SK-N-SH treated with all-trans-retinoic acid at 6 μM for 48 hours (cell line): ENCODE measurements at regions not wholly inside any gene's neighbourhood (a gene's known extent, or its start where the extent isn't known, plus 50 kb on each side); places are given as distances from the start of the nearest gene placed in this dataset.

ENCODE experiments used
- ATAC-seq: fragments of 200-7000 bp; cut with Tn5 transposase; 3 replicates; pipeline ENCODE4 v1.9.1; 2020; ENCODE audit warnings: mild to moderate bottlenecking, moderate library complexity
- BACH2 ChIP-seq: fragments of 250-450 bp; sonication (Bioruptor Pico); IDR thresholded peaks from 2 replicates; pipeline ENCODE4 v1.9.0; 2021; ENCODE audit warnings: mild to moderate bottlenecking, borderline replicate concordance
- CSDC2 ChIP-seq: fragments of 250-450 bp; sonication (Bioruptor Pico); IDR thresholded peaks from 2 replicates; pipeline ENCODE4 v1.5.0; 2020; ENCODE audit warnings: mild to moderate bottlenecking, moderate library complexity
- ESRRG ChIP-seq: fragments of 250-450 bp; sonication (Bioruptor Pico); IDR thresholded peaks from 2 replicates; pipeline ENCODE4 v1.6.1; 2021; ENCODE audit warnings: mild to moderate bottlenecking
- GLIS3 ChIP-seq: fragments of 250-450 bp; sonication (Bioruptor Pico); IDR thresholded peaks from 2 replicates; pipeline ENCODE4 v1.5.0; 2020; ENCODE audit warnings: mild to moderate bottlenecking, moderate library complexity
- ISL1 ChIP-seq: fragments of 250-450 bp; sonication (Bioruptor Pico); IDR thresholded peaks from 2 replicates; pipeline ENCODE4 v2.1.2; 2022; ENCODE audit warnings: mild to moderate bottlenecking, moderate library complexity
- OSR1 ChIP-seq: fragments of 250-450 bp; sonication (Bioruptor Pico); IDR thresholded peaks from 2 replicates; pipeline ENCODE4 v1.8.0; 2022; ENCODE audit warnings: moderate library complexity, mild to moderate bottlenecking, inconsistent platforms
- PPARA ChIP-seq: fragments of 250-450 bp; sonication (Bioruptor Pico); IDR thresholded peaks from 2 replicates; pipeline ENCODE4 v1.5.0; 2020; ENCODE audit warnings: mild to moderate bottlenecking, borderline replicate concordance
- RARB ChIP-seq: fragments of 250-450 bp; sonication (Bioruptor Pico); IDR thresholded peaks from 2 replicates; pipeline ENCODE4 v1.8.0; 2021; ENCODE audit warnings: mild to moderate bottlenecking, moderate library complexity
- TCF4 ChIP-seq: fragments of 250-450 bp; sonication (Bioruptor Pico); IDR thresholded peaks from 2 replicates; pipeline ENCODE4 v1.8.0; 2021; ENCODE audit warnings: mild to moderate bottlenecking, moderate library complexity, borderline replicate concordance
- TOX ChIP-seq: fragments of 250-450 bp; sonication (Bioruptor Pico); IDR thresholded peaks from 2 replicates; pipeline ENCODE4 v1.8.0; 2021; ENCODE audit warnings: mild to moderate bottlenecking, moderate library complexity, borderline replicate concordance
- ZC3H10 ChIP-seq: fragments of 250-450 bp; sonication (Bioruptor Pico); IDR thresholded peaks from 2 replicates; pipeline ENCODE4 v1.5.1; 2021; ENCODE audit warnings: mild to moderate bottlenecking, moderate library complexity
- ZFP3 ChIP-seq: fragments of 250-450 bp; sonication (Bioruptor Pico); IDR thresholded peaks from 2 replicates; pipeline ENCODE4 v1.5.0; 2020; ENCODE audit warnings: mild to moderate bottlenecking, moderate library complexity
- ZNF565 ChIP-seq: fragments of 450-650 bp; formaldehyde crosslinking; conservative IDR thresholded peaks from 2 replicates; pipeline ENCODE4 v1.5.0; 2020; ENCODE audit warnings: low read depth, mild to moderate bottlenecking, moderate library complexity
- ZNF70 ChIP-seq: fragments of 450-650 bp; formaldehyde crosslinking; IDR thresholded peaks from 2 replicates; pipeline ENCODE4 v1.5.0; 2020; ENCODE audit warnings: mild to moderate bottlenecking, moderate library complexity
- ZNF8 ChIP-seq: fragments of 450-650 bp; formaldehyde crosslinking; IDR thresholded peaks from 2 replicates; pipeline ENCODE4 v1.5.0; 2020; ENCODE audit warnings: mild to moderate bottlenecking, moderate library complexity
- TF ChIP-seq, protein P1 (sequence below): fragments of 250-450 bp; sonication (Bioruptor Pico); IDR thresholded peaks from 2 replicates; pipeline ENCODE4 v1.8.0; 2020; ENCODE audit warnings: mild to moderate bottlenecking, moderate library complexity, borderline replicate concordance
- TF ChIP-seq, protein P2 (sequence below): fragments of 250-450 bp; sonication (Bioruptor Pico); IDR thresholded peaks from 2 replicates; pipeline ENCODE4 v1.5.1; 2021; ENCODE audit warnings: mild to moderate bottlenecking, moderate library complexity
- TF ChIP-seq, protein P3 (sequence below): fragments of 250-450 bp; sonication (Bioruptor Pico); IDR thresholded peaks from 2 replicates; pipeline ENCODE4 v1.8.0; 2021; ENCODE audit warnings: low read depth, mild to moderate bottlenecking, moderate library complexity, borderline replicate concordance
- TF ChIP-seq, protein P4 (sequence below): fragments of 250-450 bp; sonication (Bioruptor Pico); IDR thresholded peaks from 2 replicates; pipeline ENCODE4 v1.5.0; 2020; ENCODE audit warnings: mild to moderate bottlenecking, moderate library complexity
- TF ChIP-seq, protein P5 (sequence below): fragments of 250-450 bp; sonication (Bioruptor Pico); IDR thresholded peaks from 2 replicates; pipeline ENCODE4 v1.5.1; 2020; ENCODE audit warnings: low read depth, mild to moderate bottlenecking, moderate library complexity

DNA sequence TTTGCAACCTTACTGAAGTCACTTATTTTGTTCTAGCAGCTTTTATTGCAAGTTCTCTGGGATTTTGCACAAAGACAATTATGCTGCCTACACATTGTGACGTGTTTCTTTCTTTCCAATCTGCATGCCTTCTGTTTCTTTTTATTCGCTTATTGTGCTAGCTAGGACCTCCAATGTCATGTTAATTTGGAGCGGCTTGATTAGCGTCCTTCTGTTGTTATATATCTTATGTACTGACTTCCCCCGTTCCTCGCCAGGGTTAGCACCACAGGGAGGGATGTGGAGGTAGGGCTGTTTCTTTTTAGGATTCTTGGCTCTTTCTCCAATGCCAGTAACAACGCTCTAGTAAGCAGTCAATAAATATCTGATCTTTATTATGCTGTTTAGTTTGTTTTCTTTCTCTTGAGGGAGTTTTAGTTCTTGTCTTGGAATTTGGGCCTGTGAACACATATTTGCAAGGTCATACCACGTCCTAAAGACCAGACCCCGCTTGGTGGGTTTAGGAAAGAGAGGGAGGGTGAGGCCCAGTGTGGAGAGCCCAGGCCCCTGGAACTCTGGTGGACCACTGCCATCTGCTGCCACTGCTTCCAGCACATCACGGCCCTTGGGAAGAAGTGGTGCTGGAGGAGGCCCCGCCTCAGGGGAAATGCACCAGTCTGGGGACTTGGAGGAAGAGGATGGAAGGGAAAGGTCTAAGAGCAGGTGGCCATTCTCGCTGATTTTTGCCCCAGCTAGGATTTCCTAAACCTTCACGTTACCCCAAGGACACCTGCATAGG lies 129.1 kb downstream of the TRIML1 start:
- ATAC-seq: no peak
- TF ChIP-seq ZNF8 (CRISPR knock-in tag): no peak
- TF ChIP-seq RARB (CRISPR knock-in tag): no peak
- TF ChIP-seq, protein P1, sequence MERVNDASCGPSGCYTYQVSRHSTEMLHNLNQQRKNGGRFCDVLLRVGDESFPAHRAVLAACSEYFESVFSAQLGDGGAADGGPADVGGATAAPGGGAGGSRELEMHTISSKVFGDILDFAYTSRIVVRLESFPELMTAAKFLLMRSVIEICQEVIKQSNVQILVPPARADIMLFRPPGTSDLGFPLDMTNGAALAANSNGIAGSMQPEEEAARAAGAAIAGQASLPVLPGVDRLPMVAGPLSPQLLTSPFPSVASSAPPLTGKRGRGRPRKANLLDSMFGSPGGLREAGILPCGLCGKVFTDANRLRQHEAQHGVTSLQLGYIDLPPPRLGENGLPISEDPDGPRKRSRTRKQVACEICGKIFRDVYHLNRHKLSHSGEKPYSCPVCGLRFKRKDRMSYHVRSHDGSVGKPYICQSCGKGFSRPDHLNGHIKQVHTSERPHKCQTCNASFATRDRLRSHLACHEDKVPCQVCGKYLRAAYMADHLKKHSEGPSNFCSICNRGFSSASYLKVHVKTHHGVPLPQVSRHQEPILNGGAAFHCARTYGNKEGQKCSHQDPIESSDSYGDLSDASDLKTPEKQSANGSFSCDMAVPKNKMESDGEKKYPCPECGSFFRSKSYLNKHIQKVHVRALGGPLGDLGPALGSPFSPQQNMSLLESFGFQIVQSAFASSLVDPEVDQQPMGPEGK (CRISPR knock-in tag): no peak
- TF ChIP-seq ESRRG (CRISPR knock-in tag): no peak
- no peak for TF ChIP-seq TOX (CRISPR knock-in tag)
- no peak for TF ChIP-seq GLIS3
- TF ChIP-seq, protein P2, sequence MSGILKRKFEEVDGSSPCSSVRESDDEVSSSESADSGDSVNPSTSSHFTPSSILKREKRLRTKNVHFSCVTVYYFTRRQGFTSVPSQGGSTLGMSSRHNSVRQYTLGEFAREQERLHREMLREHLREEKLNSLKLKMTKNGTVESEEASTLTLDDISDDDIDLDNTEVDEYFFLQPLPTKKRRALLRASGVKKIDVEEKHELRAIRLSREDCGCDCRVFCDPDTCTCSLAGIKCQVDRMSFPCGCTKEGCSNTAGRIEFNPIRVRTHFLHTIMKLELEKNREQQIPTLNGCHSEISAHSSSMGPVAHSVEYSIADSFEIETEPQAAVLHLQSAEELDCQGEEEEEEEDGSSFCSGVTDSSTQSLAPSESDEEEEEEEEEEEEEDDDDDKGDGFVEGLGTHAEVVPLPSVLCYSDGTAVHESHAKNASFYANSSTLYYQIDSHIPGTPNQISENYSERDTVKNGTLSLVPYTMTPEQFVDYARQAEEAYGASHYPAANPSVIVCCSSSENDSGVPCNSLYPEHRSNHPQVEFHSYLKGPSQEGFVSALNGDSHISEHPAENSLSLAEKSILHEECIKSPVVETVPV (CRISPR knock-in tag): no peak
- TF ChIP-seq ISL1: no peak
- TF ChIP-seq CSDC2 (CRISPR knock-in tag): no peak
- TF ChIP-seq BACH2: no peak
- no peak for TF ChIP-seq OSR1
- no peak for TF ChIP-seq ZC3H10
- TF ChIP-seq, protein P3, sequence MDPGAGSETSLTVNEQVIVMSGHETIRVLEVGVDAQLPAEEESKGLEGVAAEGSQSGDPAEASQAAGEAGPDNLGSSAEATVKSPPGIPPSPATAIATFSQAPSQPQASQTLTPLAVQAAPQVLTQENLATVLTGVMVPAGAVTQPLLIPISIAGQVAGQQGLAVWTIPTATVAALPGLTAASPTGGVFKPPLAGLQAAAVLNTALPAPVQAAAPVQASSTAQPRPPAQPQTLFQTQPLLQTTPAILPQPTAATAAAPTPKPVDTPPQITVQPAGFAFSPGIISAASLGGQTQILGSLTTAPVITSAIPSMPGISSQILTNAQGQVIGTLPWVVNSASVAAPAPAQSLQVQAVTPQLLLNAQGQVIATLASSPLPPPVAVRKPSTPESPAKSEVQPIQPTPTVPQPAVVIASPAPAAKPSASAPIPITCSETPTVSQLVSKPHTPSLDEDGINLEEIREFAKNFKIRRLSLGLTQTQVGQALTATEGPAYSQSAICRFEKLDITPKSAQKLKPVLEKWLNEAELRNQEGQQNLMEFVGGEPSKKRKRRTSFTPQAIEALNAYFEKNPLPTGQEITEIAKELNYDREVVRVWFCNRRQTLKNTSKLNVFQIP (CRISPR knock-in tag): no peak
- TF ChIP-seq, protein P4, sequence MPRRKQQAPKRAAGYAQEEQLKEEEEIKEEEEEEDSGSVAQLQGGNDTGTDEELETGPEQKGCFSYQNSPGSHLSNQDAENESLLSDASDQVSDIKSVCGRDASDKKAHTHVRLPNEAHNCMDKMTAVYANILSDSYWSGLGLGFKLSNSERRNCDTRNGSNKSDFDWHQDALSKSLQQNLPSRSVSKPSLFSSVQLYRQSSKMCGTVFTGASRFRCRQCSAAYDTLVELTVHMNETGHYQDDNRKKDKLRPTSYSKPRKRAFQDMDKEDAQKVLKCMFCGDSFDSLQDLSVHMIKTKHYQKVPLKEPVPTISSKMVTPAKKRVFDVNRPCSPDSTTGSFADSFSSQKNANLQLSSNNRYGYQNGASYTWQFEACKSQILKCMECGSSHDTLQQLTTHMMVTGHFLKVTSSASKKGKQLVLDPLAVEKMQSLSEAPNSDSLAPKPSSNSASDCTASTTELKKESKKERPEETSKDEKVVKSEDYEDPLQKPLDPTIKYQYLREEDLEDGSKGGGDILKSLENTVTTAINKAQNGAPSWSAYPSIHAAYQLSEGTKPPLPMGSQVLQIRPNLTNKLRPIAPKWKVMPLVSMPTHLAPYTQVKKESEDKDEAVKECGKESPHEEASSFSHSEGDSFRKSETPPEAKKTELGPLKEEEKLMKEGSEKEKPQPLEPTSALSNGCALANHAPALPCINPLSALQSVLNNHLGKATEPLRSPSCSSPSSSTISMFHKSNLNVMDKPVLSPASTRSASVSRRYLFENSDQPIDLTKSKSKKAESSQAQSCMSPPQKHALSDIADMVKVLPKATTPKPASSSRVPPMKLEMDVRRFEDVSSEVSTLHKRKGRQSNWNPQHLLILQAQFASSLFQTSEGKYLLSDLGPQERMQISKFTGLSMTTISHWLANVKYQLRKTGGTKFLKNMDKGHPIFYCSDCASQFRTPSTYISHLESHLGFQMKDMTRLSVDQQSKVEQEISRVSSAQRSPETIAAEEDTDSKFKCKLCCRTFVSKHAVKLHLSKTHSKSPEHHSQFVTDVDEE: no peak
- no peak for TF ChIP-seq PPARA (CRISPR knock-in tag)
- TF ChIP-seq ZFP3: no peak
- no peak for TF ChIP-seq ZNF565 (CRISPR knock-in tag)
- no peak for TF ChIP-seq TCF4
- TF ChIP-seq, protein P5, sequence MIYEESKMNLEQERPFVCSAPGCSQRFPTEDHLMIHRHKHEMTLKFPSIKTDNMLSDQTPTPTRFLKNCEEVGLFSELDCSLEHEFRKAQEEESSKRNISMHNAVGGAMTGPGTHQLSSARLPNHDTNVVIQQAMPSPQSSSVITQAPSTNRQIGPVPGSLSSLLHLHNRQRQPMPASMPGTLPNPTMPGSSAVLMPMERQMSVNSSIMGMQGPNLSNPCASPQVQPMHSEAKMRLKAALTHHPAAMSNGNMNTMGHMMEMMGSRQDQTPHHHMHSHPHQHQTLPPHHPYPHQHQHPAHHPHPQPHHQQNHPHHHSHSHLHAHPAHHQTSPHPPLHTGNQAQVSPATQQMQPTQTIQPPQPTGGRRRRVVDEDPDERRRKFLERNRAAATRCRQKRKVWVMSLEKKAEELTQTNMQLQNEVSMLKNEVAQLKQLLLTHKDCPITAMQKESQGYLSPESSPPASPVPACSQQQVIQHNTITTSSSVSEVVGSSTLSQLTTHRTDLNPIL (CRISPR knock-in tag): no peak
- TF ChIP-seq ZNF70: no peak

DNA sequence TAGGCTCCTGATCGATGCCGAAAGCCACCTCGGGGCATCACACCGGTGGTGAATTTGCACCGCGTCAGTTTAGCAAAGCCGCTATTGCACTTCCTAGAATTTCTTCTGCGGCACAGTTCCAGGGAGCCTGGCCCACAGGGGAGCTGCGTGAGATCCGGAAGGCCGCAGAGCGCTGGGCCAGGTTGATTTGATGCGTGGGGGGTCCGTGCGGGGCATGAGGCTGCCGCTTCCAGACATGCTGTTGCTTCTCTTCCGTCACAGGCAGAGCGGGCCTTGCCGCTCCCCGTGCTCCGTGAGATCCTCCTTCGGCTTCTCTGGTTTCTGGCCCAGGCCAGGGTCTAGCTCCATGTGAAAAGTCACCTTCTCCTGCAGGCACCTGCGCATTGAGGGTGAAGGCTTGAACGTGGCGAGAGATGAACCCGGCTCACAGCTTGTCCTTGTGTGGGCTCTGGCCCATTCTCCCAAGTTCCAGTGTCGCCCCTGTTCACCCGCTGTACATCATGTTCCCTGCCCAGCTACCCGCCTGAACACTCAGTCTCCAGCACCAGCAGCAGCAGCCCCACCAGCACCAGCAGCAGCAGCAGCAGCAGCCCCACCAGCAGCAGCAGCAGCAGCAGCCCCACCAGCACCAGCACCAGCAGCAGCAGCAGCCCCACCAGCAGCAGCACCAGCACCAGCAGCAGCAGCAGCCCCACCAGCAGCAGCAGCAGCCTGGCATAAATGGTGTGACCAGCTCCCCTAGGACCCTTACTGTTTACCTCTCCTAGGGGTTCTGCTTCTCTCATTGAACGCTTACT lies 131.2 kb downstream of the TRIML1 start:
- no peak for ATAC-seq

More for the DNA sequence above, 131.2 kb downstream of the TRIML1 start:
- TF ChIP-seq, protein P5 (CRISPR knock-in tag): no peak
- TF ChIP-seq RARB (CRISPR knock-in tag): no peak
